ENCODE measurements at regions not wholly inside any gene's neighbourhood (a gene's known extent, or its start where the extent isn't known, plus 50 kb on each side); places are given as distances from the start of the nearest gene placed in this dataset.
"Not testable (repeated sequence)": the region's sequence is repeated elsewhere in the genome, so short reads cannot be mapped to it uniquely, and the experiment has no call there.

DNA sequence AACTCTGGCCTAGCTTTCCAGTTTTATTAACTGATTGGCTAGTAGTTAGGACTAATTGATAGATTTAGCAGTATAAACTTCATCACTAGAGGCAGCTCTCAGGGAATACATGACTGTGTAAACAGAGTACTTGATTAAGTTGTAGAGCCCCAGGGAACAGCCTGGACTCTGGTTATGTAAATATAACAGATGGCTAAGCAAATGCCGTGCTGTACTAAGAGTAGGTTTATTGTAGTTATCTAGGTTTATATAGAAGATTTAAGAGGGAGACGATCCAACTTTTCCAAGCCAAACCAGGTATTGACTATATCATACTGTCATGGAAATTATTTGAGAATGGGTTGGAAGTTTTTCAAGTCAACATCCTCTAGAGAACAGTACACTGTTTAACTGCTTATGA is 463.4 kb upstream of the GRID2 start:
- DNase-seq = no peak

DNA sequence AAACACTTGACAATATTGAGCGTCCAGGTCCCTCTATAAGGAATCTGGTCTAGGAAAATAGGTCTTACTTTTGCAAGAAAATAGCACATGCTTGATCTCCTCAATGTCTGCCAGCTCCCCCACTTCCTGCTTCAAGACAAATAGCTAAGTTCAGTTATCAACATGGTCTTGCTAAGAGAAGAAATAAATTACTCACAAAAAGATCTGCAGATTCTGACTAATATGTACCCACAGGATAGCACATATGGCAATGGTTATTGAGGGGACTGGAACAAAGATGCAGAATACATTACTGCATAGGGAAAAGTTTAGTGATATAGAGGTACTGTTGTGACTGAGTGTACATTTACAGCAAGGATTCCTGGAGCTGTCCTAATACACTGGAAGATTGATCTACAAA is 457.5 kb upstream of the GRID2 start:
- no peak for DNase-seq

DNA sequence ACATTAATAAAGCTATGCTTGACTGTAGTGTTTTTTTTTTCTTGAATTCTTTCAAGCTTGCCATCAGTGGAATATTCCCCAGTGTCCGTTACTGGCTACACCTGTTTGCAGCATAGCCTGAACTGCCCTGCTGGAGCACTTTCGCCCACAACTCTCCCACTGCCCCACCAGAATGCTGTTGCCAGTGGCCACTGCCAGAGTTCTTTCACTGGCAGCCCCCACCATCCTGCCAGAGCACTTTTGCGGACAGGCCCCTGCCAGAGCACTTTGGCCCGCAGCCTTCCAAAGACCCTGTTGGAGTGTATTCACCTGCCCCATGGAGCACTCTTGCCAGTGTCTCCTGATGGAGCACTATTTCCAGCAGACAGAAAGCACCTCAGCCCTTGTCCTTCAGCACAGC is 452.3 kb upstream of the GRID2 start:
- no peak for DNase-seq

DNA sequence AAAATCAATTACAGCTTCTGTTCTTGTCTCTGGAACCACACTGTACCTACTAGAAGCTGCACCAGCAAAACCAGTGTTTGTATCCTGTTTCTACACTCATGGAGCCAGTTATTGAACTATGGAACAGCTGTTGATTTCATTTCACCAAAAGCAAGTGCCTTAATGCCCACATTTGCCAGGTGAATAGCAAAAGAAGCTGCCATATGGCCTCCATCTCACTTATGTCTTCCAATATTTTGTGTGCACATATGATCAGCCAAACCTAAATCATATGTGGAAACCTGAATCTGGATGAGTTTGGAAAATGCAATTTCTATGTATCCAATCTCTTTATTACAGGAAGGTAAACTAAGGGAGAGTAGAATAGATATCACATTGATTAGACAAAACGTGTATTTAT is 415.8 kb upstream of the GRID2 start:
- no peak for DNase-seq

DNA sequence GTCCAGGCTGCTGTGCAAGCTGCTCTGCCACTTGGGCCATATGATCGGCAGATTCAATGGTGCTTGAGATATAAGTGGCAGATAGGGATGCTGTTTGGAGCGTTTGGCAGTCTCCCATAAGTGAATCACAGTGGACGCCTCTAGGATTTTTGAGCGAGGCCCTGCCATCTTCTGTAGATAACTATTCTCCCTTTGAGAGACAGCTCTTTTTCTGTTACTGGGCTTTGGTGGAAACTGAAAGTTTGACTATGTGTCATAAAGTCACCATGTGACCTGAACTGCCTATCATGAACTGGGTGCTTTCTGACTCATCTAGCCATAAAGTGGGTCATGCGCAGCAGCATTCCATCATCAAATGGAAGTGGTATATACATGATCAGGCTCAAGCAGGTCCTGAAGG is 412.5 kb upstream of the GRID2 start:
- DNase-seq = not testable (repeated sequence)

DNA sequence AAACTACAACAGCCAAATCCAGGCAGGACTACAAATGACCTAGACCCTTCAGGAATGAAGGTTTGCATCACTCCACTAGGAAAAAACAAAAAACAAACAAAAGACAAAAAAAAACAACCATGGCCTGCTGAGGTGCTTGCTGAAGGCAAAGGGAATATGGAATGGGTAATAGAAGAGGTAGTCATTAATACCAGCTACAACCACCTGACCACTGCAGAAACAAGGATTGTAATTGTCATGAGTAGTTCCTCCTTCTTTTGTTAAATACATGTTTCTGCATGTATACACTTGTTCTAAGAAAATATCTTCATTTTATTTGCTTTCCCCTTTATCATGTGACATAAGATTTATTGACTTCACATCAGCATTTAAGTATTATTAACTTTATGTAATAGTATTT is 409.8 kb upstream of the GRID2 start:
- DNase-seq = no peak

DNA sequence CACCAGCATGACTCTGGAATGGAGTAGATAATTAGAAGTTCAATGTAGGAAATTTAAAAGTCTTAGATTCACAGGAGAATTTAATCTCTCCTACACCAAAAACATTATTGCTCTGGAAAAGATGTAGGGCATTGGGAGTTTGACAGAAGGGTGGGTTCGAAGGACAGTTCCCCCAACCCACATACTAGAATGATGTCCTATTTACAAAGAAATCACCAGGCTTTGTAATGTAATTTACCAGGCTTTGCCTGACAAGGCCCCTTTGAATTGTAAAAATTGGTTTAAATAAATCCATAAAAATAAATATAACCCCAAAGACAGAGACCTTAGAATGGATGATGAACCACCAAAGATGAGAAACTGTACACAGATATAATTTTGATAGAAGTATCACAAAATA is 399.2 kb upstream of the GRID2 start:
- no peak for DNase-seq

DNA sequence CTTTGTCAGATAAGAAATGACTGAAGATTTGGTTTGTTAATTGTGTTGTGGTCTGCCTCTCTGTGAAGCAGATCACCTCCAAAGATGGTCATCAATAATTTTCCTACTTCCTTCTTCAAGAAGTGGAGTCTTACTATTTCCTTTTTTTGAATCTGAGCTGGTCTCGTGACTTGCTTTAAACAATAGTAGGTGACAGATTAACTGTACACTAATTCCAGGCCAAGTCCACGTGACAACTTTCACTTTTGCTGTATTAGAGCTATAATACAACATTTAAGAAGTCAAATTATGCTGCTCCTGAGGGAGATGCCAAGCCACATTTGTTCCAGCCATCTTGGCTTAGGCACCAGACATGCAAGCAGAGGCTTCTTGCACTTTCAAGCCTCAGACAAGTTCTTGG is 393.8 kb upstream of the GRID2 start:
- no peak for DNase-seq

DNA sequence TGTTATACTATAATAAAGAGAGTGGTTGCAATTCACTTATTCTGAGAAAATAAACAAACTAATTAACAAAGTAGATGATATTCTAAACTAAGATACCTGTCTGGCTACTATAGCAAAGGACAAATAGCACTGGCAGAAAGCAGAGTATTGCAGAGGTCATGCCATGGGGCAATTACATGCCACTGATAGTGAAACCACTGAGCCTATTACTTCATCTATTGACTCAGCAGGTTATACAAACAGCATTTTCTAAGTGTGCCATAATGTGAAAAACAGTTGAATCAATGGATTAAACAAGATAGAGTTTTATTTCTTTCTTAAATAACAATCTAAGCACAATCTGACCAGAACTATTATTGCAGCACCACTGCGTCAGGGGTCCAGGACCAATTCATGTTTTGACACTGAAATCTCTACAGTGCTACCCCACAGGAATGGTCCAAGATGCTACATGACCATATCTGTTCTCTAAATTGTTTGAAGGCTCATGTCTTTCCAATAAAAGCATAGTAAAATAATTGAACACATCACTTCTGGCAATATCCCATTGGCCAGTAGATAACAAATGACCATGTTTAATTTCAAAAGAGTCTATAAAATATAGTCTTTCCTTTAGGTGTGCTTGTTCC is 389.5 kb upstream of the GRID2 start:
- DNase-seq = no peak

DNA sequence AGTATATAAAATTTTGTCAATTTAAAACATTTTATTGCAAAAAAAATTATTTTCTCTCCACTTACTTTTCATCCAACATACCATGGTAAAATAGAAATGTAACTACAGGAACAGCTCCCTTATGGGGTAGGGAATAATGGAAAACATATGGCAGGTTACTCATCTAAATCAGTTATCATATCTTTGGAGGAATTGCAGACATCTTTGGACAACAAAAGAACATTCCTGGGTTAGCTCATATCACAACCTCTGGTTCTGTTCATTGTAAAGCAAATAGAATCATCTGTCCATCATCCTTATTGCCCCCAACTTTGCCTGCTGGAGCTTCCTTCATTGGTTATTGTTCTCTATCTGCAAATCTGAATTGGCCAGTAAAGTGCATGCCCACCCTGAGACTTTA is 387.5 kb upstream of the GRID2 start:
- DNase-seq = no peak

DNA sequence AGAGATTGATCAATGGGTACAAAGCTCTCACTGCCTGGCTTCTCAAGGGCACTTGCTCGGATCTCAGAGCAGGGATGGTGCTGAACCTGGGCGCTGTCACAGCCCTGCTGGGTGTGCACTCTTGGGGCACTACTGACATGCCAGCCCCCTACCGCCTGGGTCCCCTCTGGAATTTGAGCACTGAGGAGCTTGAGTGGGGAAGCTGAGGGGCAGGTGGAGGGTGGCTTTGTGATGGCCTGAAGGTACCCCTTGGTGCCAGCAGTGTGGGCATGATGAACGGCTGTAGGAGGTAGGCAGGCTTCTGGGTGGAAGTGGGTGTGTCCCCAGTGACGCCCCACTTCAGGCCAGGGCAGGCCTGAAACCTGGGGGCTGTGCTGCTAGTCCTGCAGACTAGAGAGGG is 379.1 kb upstream of the GRID2 start:
- no peak for DNase-seq

DNA sequence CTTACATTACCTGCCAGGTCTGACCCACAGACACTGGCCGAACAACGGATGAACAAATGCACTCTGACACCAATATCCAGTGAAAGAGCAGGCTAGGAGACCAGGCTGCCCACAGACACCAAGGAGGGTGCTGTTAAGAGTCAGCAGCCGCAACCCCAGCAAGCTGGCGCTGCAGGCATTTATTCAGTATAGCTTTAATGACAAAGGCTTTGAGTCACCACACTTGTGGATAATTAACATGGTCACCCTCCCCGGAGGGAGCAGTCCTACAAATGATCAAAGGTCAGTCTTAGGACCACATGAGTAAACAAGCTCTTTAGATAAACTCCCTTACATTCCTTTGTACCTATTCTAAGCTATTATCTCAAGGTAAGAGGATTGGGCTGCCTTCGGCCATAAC is 368.5 kb upstream of the GRID2 start:
- no peak for DNase-seq

DNA sequence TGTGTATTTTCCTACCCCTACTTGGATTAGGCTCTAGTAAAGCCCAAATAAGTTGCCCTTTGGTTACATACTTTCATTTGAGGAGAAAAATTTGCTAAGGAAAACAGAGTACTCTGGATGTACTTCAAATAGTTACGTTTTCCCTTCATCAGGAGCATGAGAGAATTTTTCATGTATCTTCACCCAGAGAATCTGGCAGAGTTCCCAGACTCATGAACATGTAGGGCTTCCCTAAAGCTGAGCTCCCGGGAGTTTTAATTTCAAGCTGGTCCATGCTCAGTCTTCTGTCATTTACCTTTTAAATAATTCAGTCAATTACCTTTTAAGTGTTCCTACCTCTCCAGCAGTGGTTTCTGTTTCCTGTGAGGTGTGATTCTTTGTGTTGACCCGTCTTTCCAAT is 367.5 kb upstream of the GRID2 start:
- DNase-seq = no peak

DNA sequence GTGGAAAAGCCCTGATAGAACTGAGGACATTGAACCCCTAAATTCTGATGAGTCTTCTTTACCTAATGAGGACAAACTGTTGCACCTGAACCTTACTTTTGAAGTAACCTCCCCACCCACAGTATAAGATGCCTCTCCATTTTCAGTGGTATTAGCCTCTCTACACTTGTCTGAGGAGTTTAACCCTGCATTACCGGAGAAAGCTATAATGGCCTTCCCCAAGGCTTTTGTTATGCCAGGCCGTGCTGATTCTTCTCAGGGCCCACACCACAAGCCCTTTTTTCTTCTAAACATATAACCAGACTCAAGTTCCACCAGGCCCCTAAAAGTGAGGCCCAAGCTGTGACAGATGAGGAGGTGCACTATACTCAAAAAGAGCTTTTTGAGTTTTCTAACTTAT is 345.8 kb upstream of the GRID2 start:
- DNase-seq = no peak

DNA sequence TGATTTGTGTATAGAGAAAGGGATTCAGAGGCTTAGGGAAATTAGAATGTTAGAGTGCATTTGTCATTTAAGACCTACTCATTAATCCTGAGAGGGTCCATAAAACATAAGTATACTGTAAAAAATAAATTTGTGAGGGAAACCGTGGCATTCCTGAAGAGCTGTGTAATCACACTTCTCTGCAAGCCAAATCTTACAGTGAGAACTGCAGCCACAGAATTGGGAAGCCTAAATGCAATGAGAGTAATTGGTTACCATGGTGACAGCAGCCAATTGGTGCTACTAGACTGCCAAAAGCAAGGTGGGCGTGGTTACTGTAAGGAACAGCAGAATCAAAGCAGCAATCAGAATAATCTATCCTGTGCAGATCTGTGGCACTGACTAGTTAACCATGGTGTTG is 345.2 kb upstream of the GRID2 start:
- no peak for DNase-seq

DNA sequence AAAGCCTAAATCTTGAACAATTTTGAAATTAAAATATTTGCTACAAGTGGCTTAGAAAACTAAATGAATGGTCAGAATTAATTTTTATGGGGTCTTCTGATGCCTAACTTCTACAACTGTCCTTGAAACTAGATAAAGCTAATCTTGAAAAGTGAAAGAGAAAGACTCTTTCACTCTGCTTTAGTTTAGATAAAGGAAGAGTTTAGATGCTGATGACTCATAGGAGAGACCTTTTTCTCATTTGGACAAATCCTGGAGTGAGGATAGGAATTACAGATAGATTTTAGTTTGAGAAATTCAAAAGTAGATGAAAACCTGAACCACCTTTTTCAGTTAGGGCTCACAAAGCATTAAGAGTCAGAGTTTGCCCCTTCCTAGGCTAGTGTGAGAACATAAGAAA is 342.3 kb upstream of the GRID2 start:
- DNase-seq = no peak

DNA sequence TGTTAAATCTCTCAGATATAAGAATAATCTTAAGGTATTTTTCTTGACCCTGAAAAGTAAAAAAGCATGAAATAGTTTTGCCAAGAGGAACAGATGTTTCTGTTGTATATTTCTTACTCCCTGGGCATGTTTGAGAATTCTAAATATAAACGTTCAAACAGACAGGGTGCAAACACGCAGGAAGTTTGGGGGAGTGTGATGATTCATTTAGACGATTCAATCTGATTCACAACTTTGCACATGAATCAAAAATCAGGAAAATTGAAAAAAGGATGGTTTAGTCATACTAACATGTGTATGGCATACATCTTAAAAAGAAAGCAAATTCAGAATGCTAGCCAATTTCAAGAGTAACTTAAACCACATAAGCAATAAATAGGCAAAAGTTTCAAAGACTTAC is 340.3 kb upstream of the GRID2 start:
- no peak for DNase-seq

DNA sequence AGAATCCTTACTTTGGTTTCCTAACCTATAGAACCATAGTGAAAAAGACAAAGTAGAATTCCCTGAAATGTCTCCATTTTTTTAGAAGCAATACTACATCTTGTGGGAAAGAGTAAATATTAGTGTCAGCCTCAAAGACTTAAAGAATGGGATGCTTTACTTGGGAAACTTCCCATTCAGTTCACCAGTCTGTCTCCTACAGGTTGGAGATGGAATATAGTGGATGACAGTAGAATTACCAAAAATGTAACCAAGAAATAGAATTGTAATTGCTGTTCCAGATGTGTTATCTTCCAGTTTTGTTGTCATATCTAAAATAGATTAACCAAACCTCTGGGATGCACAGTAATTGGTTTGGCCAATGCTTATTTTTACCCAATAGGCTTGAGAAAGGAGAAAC is 338.6 kb upstream of the GRID2 start:
- no peak for DNase-seq

DNA sequence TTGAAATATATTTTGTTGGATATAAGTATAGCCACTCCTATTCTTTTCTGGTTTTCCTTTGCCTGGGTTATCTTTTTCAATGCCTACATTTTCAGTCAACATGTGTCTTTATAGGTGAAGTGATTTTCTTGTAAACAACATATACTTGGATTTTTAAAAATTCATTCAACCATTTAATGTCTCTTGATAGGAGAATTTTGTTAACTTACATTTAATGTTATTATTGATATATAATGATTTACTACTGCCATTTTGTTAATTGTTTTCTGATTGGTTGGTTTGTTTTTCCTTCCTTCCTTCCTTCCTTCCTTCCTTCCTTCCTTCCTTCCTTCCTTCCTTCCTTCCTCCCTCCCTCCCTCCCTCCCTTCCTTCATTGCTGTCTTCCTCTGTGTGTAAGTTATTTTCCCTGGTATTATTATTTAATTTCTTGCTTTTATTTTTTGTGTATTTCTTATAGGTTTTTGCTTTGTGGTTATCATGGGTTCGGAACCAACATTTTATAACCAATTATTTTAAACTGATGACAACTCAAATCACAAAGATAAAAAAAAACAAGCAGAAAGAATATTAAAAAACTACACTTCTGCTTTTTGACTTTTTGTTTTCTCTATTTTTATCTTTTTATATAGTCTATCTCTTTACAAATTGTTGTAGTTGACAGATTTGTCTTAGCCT is 330.1 kb upstream of the GRID2 start:
- DNase-seq = no peak

DNA sequence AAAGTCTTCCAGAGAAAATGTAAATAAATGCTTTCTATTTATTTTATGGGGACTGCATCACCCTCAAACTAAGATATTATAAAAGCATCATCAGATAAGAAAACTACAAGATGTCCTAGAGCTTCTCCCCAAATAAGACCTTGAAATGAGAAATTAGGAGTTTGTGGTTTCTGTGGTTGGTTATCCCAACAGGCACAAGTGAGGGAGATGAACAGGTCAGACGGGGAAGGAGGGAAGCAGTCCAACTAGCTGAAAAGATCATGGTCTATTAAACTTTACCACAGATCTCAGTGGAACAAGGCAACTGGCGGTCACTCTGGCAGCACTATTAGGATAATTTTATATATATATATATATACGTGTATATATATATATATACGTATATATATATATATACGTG is 319.3 kb upstream of the GRID2 start:
- no peak for DNase-seq

DNA sequence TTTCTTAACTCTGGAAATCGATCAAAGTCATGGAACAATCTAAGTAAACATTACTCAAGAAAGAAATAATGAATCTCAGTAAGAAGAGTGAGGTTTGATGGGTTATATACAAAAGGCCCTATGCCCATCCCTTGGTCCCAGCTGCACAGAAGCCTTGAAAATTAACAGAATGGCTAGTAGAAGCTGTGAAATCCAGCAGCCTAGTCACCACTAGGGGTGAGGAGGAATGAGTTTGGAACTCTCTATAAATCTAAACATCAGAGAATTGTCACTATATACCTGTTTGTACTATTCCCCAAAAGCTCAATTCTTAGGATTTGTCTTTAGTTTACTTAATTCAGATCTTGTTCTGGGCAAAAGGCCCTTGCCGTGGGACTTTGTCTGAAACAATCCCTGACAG is 313.9 kb upstream of the GRID2 start:
- no peak for DNase-seq

DNA sequence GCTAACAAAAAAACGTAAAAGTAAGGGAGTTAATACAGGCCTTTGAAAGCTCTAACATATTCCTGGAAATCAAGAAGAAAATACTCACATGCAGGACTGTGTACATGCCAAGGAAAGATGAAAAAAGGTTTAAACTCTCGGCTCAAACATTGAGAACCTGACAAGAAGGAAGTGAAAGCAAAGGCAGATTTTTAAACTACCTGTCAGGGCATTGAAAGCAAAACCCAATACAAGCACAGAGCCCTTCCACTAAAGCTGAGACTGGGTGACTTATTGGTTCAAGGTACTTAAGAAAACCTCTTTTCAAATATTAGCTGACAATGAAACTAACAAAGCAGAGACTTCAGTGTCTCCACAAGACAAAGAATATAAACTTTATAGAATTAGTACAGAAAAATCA is 313.0 kb upstream of the GRID2 start:
- no peak for DNase-seq

DNA sequence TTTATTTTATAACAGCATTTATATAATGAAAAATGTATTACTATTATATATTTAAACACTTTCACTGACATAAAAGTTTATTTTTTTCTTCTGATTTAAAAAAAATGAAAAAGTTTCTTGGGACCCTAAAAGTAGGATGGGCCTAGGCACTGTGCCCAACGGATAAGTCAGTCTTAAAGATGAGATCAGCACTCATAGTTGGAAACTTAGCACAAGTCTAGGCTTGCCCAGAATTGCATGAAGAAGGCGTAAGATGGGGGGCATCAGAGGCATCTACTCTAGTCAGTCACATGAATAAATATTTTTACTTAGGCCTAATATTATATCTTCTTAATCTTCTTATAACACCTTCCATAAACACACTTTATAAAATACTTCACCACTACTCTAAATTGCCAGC is 306.7 kb upstream of the GRID2 start:
- no peak for DNase-seq

DNA sequence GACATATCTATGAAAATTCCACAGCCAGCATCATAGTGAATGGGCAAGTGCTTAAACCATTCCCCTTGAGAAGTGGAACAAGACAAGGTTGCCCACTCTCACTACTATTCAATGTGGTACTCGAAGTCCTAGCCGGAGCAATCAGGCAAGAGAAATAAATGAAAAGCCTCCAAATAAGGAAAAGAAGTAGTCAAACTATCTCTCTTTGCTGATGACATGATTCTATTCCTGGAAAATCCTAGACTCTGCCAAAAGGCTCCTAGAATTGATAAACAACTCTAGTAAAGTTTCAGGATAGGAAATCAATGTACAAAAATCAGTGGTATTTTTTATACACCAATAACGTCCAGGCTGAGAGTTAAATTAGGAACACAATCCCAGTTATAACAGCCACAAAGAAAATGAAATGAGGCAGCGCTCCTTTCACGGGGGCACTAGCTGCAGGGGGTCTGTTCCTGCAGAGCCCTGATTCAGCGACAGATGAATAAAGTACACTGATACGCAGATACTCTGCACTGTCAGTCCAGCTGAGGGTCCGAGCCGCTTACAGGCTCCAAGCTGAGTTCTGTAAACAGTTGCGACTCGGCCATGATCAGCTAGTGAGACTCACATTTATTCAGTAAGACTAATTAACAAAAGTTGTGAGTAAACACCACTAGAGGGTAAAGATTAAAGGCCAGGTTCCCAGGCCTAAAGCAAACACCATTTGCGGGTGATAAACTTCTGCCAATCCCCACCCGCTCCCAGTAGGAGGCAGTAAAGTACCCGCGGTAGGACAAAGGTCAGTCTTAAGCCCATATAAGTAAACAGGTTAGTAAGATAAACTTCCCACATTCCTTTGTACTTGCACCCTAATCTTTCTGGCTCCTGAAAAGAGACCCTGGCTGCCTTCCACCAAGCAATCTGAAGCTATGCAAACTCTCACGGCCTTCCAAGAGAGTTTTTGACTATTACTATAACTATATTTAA is 290.6 kb upstream of the GRID2 start:
- DNase-seq = no peak

Data from MV-4-11 (cell line).